Putamen (tissue), 1 donor: ENCODE measurements at regions not wholly inside any gene's neighbourhood (a gene's known extent, or its start where the extent isn't known, plus 50 kb on each side); places are given as distances from the start of the nearest gene placed in this dataset.

Experiments
- DNase-seq: peaks from one replicate; pipeline ENCODE4 v3.0.0-alpha.2; 2016; ENCODE audit warnings: low spot score

DNA sequence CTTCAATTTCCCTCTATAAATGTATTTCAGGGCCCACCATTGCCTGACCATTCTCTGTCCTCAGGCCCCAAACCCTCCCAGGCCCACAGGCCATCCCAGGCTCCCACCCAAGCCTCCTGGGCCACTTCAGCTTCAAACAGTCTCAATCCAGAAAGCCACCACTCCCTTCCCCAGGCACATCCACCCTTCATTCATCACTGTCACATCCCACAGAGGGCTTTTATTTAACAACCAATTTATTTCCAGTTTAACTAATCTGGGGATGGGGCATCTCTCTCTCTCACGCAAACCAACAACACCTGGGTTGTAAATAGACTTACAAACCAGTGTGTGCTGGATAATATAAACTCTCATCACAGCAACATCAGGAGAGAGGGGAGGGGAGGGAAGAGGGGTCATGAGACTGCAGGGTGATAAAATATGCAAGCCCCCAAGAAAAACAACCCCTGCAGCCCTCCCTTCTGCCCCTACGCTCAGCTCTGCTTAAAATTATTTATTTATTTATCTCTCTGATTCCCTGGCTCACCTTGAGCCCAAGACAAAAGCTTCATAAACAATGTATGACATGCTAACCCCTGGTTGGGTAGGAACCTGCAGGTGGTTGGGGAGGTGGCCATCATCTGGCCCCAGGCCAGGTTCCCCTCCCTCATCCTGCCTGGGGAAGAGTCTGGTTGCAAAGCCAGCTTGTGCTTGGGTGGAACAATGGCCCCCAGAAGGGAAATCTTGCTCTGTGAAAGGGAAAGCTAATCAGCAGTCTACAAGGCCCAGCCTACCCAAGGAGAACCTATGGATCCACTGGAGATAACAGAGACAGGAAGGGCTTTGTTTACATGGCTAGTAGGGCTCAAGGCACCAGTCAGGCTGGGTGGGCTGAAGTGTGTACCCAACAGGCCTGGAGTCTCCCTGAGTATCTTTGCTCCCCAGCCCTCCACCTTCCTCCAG, 359.2 kb downstream of the BUD13 start:
- DNase-seq, result no peak

- DNase-seq, result no peak
Measured at GRCh38 chr11:116412118-116412889, 360.5 kb downstream of the BUD13 start.

DNA sequence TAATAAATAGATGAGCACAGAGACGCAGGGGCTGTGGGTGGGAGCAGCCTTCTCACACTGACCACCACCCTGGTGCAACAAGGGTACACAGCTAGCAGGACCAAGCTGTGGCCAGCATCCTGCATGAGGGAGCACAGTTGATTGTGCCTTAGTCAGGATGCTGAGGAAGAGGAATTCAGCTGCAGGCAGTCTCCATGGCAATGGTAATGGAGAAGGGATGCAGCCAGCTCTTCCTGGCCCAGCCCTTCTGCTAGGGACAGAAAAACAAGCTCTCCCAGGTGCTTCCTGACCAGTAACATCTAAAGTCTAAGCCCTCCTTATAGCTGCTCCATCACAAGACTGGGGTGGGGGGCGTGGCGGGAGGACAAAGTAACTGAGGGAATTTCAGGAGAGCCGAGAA, 363.5 kb downstream of the BUD13 start:
- no peak for DNase-seq

DNA sequence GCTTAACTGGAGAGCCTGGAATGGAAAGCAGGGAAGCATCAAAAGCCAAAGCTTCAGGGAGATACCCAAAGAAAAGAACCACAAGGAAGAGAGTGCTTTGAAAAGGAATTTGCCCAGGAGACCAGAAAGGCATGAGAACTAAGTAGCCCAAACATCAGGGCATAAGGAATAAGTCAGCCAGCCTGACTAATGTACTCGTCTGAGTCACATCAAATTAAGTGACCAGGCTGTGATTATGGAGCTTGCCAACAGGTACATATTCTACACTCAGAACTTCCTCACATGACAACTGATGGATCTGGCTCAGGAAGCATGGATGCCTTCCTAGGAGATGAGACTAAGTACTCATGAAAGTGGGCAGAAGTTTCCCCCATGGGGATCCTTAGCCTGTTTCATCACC, 366.7 kb downstream of the BUD13 start:
- no peak for DNase-seq

DNA sequence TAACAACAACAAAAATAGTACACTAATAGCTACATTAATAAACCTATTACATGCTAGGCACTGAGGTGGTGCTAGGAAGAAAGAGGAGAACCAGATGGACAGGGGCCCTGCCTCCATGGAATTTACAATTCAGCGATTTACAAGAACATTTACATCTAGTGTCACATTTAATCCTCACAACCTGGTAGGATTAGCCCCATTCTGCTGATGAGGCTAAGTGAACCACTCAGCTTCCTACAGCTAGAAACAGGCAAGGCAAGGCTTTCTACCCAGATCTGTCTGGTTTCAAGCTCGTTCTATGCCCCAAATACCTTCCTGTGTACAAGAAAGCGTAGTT, 368.4 kb downstream of the BUD13 start:
- DNase-seq, result no peak

GRCh38 chr11:116403794-116404461, 368.9 kb downstream of the BUD13 start:
- no peak for DNase-seq

DNA sequence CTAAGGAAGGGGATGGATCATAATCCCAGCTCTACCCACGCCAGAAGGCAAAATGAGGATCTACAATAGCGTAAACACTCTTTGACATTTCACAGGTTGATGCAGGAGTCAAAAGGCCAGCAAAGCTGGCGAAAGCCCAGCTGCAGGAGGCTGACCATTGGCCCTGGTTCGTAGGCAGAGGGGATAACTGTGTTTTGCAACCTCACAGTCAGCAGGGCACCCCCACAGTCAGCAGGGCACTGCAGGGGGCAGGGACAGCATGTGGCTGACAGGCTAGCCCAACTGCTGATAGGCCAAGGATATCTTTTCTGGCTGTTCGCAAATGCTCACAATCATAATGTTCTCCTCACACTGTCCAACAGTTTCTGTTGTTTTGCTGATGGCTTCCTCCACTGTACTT, 372.7 kb downstream of the BUD13 start:
- DNase-seq, result no peak

GRCh38 chr11:116397602-116398084, 375.1 kb downstream of the BUD13 start:
- DNase-seq, result no peak

DNA sequence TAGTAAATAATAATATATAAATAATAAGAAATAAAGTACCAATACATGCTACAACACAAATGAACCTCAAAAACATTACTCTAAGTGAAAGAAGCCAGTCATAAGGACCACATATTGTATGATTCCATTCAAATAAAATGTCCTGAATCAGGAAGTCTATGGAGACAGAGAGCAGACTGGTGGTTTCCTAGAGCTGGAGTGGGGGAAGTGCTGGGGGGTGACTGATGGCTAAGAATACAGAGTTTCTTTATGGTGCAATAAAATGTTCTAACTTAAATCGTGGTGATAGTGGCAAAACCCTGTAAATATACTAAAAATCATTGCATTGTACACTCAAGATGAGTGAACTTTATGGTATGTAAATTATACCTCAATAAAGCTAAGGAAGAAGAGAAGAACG, 376.5 kb downstream of the BUD13 start:
- no peak for DNase-seq

- DNase-seq, result no peak
Measured at GRCh38 chr11:116394022-116394421, 378.8 kb downstream of the BUD13 start.

GRCh38 chr11:116390963-116391362, 381.8 kb downstream of the BUD13 start:
- peak; percentile 30 for DNase-seq

- DNase-seq, result no peak
Measured at GRCh38 chr11:116388146-116388545, 384.6 kb downstream of the BUD13 start.

DNA sequence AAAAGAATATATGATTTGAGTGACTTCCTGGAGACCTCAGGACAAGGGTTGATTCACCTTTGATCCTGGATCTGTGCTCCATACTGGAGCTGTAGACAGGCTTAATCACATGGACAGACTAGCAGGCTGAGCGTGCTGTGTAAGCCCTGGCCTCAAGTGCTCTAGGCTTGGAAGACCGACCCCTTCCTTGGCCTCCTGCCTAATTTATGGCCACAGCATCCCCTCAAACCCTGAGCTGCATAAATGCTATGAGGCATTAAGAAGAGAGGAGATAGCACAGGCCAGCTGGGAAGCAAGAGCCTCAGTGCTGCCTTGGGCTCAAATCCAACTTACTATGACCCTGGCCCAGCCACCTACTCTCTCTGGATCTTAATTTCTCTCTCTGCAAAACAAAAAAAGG, 385.1 kb downstream of the BUD13 start:
- no peak for DNase-seq

DNA sequence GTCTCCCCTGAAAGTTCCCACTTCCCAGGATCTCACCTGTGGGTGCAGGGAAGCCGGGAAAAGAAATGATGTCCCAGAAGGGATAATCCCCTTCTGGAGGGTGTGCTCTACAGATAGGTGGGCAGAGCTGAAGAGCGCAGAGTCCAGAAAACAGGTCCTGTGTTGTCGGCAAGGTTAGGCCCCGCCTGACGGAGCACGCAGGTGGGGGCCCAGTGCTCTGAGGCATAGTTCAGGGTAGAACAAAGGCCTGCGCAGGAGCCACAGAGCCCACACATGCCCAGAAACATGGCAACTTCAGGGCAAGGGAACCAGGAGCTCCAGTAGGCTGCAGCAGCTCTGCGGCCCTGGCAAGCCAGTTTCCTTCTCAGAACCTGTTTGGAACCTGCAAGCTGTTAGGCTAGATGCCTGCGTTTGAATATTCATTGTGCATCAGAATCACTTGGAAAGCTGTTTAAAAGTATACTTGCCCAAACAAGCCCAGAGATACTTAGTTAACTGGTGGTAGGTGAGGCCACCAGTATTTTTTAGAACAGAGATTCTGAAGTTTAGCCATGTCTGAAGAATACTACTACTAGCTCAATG, 386.6 kb downstream of the BUD13 start:
- no peak for DNase-seq

DNA sequence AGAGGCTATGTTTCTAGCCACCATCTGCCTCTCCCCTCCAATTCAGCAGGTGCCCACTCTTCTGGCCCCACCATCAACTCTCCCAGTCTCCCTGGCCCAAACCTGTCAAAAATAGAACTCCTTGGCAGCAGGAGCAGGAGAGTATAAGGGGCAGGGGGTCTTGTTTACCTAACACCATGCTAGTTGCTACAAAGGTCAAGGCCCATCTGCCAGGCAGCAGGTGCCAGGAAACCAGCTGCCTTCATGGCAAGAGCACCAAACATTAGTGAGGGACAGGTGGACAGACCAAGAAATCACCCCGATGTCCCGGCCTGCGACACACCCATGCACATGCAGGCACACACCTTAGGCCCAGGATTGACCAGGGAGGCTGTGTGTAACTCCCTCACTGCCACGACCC, 387.9 kb downstream of the BUD13 start:
- DNase-seq, result no peak

GRCh38 chr11:116384407-116384806, 388.4 kb downstream of the BUD13 start:
- no peak for DNase-seq

DNA sequence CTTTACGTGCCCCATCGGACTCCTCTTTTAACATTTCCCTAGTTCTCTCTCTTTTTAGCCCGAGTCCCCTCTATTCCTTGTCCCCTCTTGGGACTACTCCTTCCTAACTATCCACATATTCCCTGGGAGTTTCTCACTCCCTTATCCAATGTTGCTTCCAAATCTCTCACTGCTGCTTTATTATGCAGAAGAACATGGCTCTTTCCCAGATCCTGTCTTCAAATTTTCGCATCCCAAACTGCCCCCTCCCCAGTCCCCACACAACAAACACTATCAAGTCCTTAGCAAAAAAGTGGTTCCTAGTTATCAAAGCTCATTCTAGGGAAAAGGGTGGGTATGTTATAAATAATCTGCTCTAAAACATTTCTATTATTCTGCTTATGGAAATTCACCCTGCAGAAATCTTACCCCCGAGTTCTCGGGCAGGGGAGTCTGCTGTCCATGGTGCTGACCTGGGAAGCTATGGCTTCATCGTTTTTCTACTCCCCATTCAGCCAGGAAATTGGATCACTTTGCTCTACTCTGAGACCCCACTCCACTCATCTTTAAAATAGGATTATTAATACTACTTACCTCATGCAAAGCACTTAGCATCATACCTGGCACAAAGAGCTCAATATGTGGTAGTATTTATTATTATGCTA, 393.5 kb downstream of the BUD13 start:
- DNase-seq, result no peak

DNA sequence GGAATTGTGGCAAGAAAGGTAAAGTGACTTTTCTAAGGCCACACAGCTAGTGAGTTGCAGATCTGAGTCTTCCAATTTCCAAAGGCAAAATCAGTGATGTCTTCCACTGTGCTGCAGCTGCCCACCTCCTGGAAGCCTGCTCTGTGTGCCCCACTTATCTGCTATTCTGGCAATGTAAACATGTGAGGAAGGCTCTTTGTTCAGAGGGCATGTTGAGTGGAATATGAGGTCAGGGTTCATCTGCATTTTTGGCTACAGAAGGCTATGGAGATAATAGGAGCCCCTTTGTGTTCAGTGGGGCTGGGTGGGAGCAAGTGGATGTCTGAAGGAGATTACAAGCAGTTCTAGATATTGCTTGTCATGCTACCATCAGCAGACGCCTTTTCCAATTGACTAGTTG, 396.2 kb downstream of the BUD13 start:
- no peak for DNase-seq

DNA sequence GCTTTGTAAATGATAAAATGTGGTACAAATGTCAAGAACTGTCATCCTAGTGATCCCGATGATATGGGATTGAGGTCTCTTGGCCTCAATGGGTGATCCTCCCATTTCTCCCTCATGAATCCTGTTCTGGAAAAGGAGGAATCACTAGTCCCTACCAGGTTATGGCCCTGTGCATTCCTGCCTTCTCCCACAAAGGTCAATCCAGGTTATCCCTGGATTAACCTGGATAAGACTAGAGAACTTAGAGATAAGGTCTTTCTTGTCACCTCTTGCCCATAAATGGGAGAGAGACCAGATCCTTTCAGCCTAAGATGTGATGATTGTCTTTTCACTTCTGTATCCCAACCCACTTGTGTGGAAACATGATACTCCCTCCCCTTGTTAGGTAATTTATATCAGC, 396.7 kb downstream of the BUD13 start:
- no peak for DNase-seq

DNA sequence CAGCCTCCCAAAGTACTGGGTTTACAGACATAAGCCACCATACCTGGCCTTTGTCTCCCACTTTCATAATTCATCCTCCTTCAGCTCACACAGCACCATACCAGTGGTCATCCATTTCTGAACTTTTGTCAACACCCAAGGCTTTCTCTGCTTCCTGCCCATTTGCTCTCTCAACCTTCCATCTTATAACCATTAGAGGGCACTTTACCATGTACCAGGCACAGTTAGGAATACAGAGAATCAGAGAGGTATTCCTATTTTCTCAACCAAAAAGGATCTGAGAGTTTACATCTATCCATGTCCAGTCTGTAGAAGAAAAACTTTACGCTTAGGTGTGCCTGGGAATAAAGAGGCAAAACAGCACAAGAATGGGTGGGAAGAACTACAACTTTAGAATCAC, 397.6 kb downstream of the BUD13 start:
- no peak for DNase-seq

DNA sequence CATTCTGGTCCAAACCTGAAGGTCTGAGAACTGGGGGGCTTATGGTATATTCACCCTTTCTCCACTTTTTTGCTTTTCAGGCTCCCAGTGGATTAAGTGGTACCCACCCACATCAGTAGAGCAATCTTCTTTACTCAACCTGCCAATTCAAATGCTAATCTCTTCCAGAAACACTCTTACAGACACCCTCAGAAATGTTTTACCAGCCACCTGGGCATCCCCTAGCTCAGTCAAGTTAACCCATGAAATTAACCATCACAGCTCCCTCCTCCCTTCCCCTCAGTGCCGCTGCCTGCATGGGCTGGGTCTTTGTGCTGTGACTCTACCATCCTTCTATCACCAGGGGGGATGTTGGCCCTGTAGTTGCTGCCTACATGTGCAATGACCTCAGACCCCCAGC, 398.7 kb downstream of the BUD13 start:
- no peak for DNase-seq
